Parathyroid adenoma (tissue), 2 donors: ENCODE measurements at regions not wholly inside any gene's neighbourhood (a gene's known extent, or its start where the extent isn't known, plus 50 kb on each side); places are given as distances from the start of the nearest gene placed in this dataset.

Experiments
- H2AFZ ChIP-seq: fragments of 300-600 bp; sonication (generic); one replicate; pipeline ENCODE4 v1.7.0; 2017; ENCODE audit warnings: antibody characterized with exemption, mild to moderate bottlenecking
- H3K27ac ChIP-seq: fragments of 300-600 bp; sonication (generic); one replicate; pipeline ENCODE4 v1.7.0; 2017
- H3K27me3 ChIP-seq: fragments of 300-600 bp; sonication (generic); one replicate; pipeline ENCODE4 v1.7.0; 2017; ENCODE audit warnings: low read length; ENCODE audit not compliant: control insufficient read depth, insufficient read depth
- H3K36me3 ChIP-seq: fragments of 300-600 bp; sonication (generic); one replicate; pipeline ENCODE4 v1.7.0; 2017; ENCODE audit warnings: low read length; ENCODE audit not compliant: control insufficient read depth, insufficient read depth
- H3K4me1 ChIP-seq: fragments of 300-600 bp; sonication (generic); one replicate; pipeline ENCODE4 v1.7.0; 2017; ENCODE audit warnings: control low read depth
- H3K4me2 ChIP-seq: fragments of 300-600 bp; sonication (generic); one replicate; pipeline ENCODE4 v1.7.0; 2017; ENCODE audit warnings: low read length
- H3K4me3 ChIP-seq: fragments of 300-600 bp; sonication (generic); one replicate; pipeline ENCODE4 v1.7.0; 2017; ENCODE audit warnings: low read depth, low read length
- H3K79me2 ChIP-seq: fragments of 300-600 bp; sonication (generic); one replicate; pipeline ENCODE4 v1.7.0; 2017; ENCODE audit warnings: control low read depth
- H3K9ac ChIP-seq: fragments of 300-600 bp; sonication (generic); one replicate; pipeline ENCODE4 v1.7.0; 2017; ENCODE audit warnings: mild to moderate bottlenecking
- H3K9me3 ChIP-seq: fragments of 300-600 bp; sonication (generic); one replicate; pipeline ENCODE4 v1.7.0; 2017; ENCODE audit warnings: low read length; ENCODE audit not compliant: control insufficient read depth
- TF ChIP-seq, protein P1 (sequence below): fragments of 300-600 bp; sonication (generic); IDR thresholded peaks from one replicate; pipeline ENCODE4 v1.7.0; 2017; ENCODE audit warnings: antibody characterized with exemption, mild to moderate bottlenecking
- donor health status: primary hyperparathyroidism.

DNA sequence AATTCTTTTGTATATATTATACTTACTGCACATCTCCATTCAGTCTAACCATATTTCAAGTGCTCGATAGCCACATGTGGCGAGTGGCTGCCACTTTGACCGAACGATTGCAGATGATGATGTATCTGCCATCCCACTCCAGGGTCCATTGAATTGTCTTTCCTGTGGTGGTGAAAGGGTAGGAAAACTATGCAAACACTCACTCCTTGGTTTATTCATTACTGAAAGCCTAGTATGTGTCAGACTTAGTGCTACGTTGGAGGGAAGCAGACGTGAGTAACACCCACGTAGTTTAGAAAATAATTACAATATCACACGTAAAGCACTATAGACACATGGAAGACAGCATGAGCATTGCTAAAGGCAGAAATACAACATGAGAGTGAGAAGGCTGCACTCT is 353.7 kb downstream of the CSNK1G3 start:
- Histone ChIP-seq H3K4me2 (no peak overlapping the region), H3K4me1 (no peaks in the 10 kb centered on the region), H2AFZ (no peak overlapping the region), H3K36me3 (no peaks in the 10 kb centered on the region), H3K9ac (no peak overlapping the region), H3K27me3 (no peaks in the 10 kb centered on the region), H3K79me2 (no peaks in the 10 kb centered on the region), H3K9me3 (no peaks in the 10 kb centered on the region), H3K27ac (no peak overlapping the region), H3K4me3 (no peak overlapping the region)
- TF ChIP-seq, protein P1, sequence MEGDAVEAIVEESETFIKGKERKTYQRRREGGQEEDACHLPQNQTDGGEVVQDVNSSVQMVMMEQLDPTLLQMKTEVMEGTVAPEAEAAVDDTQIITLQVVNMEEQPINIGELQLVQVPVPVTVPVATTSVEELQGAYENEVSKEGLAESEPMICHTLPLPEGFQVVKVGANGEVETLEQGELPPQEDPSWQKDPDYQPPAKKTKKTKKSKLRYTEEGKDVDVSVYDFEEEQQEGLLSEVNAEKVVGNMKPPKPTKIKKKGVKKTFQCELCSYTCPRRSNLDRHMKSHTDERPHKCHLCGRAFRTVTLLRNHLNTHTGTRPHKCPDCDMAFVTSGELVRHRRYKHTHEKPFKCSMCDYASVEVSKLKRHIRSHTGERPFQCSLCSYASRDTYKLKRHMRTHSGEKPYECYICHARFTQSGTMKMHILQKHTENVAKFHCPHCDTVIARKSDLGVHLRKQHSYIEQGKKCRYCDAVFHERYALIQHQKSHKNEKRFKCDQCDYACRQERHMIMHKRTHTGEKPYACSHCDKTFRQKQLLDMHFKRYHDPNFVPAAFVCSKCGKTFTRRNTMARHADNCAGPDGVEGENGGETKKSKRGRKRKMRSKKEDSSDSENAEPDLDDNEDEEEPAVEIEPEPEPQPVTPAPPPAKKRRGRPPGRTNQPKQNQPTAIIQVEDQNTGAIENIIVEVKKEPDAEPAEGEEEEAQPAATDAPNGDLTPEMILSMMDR, result no peak

DNA sequence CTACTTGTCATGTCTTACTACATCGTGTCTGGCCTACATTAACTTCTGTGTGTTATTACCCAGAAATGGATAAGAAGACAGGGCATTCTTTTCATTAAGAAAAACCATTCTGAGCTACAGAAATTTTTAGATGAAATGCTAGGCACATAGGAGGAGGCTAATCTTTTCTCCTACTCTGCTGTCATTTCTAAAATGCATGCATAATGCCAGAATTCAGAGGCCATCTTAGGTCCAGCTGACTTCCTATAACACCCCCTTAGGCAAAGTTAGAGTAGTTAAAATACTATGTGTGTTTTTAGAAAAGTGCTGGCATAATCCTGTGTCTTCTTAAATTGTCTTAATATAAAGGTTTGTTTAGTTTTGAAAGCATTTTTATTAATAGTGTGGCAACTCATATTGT is 352.6 kb downstream of the CSNK1G3 start:
- Histone ChIP-seq H3K79me2 (no peaks in the 10 kb centered on the region), H3K27me3 (no peaks in the 10 kb centered on the region), H3K27ac (no peak overlapping the region), H3K9me3 (no peaks in the 10 kb centered on the region), H3K36me3 (no peaks in the 10 kb centered on the region), H3K9ac (no peak overlapping the region), H3K4me3 (no peak overlapping the region), H3K4me1 (no peaks in the 10 kb centered on the region), H2AFZ (no peak overlapping the region), H3K4me2 (no peak overlapping the region)
- TF ChIP-seq, protein P1, result no peak

DNA sequence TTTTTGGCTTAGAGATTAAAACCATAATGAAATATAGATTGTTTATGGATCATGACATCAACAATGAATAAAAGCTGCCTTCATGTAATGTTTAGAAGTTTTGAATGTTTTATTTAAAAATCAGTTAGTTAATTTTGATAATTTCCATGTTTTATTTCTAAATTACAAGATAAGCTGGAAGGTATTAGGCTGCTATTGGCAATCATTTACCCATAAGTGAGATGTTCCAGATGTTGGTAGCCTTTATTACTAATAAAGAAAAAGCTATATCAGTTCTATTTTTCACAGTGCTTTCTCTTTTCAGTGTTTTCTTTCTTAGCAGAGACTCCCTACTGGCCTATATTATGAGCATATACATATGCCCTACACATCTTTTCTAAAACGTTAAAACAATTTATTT is 347.0 kb downstream of the CSNK1G3 start:
- TF ChIP-seq, protein P1, result no peak
- no peak overlapping the region for H3K27ac ChIP-seq
- no peaks in the 10 kb centered on the region for H3K9me3 ChIP-seq
- no peaks in the 10 kb centered on the region for H3K36me3 ChIP-seq
- H2AFZ ChIP-seq, result no peak overlapping the region
- H3K27me3 ChIP-seq, result no peaks in the 10 kb centered on the region
- no peaks in the 10 kb centered on the region for H3K79me2 ChIP-seq
- H3K9ac ChIP-seq, result no peak overlapping the region
- no peaks in the 10 kb centered on the region for H3K4me1 ChIP-seq
- H3K4me2 ChIP-seq, result no peak overlapping the region
- H3K4me3 ChIP-seq, result no peak overlapping the region

DNA sequence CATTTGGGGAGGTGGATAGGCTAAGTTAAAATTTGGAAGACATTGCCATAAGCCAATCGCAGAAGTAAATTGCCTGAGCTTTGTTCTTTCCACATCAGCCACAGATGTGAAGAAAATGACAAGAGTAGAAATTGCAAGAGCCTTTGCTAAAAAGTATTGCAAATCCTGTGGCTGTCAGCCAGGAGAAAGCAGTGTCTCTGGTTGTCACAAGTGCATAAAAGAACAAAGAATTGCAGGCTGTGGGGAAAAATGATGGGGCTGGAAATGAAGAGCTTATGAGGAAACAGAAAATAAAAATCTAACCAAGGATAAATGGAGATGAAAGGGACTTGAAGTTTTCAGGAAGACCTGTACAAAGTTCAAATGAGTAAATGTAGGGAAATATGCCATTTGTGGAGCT is 344.8 kb downstream of the CSNK1G3 start:
- Histone ChIP-seq H3K4me2 (no peak overlapping the region), H3K27ac (no peak overlapping the region), H3K9me3 (no peaks in the 10 kb centered on the region), H2AFZ (no peak overlapping the region), H3K27me3 (no peaks in the 10 kb centered on the region), H3K4me3 (no peak overlapping the region), H3K36me3 (no peaks in the 10 kb centered on the region), H3K9ac (no peak overlapping the region), H3K4me1 (no peaks in the 10 kb centered on the region), H3K79me2 (no peaks in the 10 kb centered on the region)
- TF ChIP-seq, protein P1, result no peak

DNA sequence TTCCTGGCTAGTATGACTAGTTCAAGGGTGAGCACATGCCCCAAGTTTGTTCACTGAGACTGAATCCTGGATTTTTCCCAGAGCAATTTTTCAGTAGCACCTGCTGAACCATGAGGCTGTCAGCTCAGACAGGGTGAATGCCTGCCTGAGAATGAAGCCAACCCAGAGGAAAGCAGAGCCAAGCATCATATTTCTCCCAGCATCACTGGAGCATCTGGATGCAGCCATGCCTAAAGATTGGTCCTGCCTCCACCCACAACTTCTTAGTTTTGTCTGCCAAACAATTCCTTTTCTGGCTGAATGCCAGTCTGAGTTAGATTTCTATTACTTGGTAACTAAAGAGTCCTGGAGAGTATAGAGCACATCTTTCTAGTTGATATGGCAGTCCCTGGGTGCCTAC is 343.6 kb downstream of the CSNK1G3 start:
- no peak overlapping the region for H2AFZ ChIP-seq
- H3K9ac ChIP-seq, result no peak overlapping the region
- H3K79me2 ChIP-seq, result no peaks in the 10 kb centered on the region
- H3K36me3 ChIP-seq, result no peaks in the 10 kb centered on the region
- no peak overlapping the region for H3K4me3 ChIP-seq
- H3K9me3 ChIP-seq, result no peaks in the 10 kb centered on the region
- H3K27ac ChIP-seq, result no peak overlapping the region
- H3K4me2 ChIP-seq, result no peak overlapping the region
- H3K27me3 ChIP-seq, result no peaks in the 10 kb centered on the region
- H3K4me1 ChIP-seq, result no peaks in the 10 kb centered on the region
- TF ChIP-seq, protein P1, result no peak
